ENCODE measurements at regions not wholly inside any gene's neighbourhood (a gene's known extent, or its start where the extent isn't known, plus 50 kb on each side); places are given as distances from the start of the nearest gene placed in this dataset.
"Not testable (repeated sequence)": the region's sequence is repeated elsewhere in the genome, so short reads cannot be mapped to it uniquely, and the experiment has no call there.

GRCh38 chr18:11506856-11507255 lies 102.5 kb upstream of the SLC35G4 start:
- DNase-seq: no peak

- no peak for DNase-seq
Measured at GRCh38 chr18:11505993-11506392, 103.4 kb upstream of the SLC35G4 start.

- DNase-seq: no peak
Measured at GRCh38 chr18:11504962-11505361, 104.4 kb upstream of the SLC35G4 start.

DNA sequence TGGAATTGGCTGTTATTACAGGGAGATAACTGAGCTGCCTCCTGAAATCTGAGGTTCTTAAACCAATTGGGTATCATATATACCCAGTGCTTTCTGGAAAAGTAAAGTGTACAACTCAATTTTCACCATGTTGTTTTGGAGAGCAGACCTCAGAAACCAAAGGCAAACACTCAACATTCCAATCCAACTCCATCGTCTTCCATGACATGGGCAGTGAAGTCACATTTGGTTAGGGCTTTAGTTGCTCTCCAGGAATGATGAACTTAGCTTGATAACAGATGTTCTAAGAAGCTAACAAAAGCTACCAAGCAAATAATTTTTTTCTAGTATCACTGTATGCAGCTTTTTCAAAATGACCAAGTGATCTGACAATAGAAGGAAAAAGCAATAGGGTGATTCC lies 107.0 kb upstream of the SLC35G4 start:
- no peak for DNase-seq

DNA sequence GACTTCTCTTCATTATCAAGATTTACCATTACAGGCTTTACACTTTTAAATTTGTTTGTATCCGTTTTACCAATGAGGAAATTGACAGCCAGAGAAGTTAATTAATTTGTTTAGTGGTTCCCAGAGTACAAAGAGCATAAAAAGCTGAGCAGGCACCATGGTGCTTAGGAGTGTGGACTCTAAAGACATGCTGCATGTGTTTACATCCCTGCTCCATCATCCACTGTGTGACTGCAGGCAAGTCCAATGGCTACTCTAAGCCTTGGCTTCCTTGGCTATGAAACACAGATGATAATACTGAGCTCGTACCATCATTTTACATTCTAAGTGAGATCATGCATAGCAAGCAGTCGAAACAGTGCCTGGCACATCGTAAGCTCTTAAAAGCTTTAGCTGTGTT lies 108.0 kb upstream of the SLC35G4 start:
- no peak for DNase-seq

GRCh38 chr18:11500153-11501122 lies 109.0 kb upstream of the SLC35G4 start:
- DNase-seq: no peak

- DNase-seq: no peak
Measured at GRCh38 chr18:11498821-11499220, 110.6 kb upstream of the SLC35G4 start.

GRCh38 chr18:11497585-11497984 lies 111.8 kb upstream of the SLC35G4 start:
- no peak for DNase-seq

GRCh38 chr18:11496526-11497172 lies 112.7 kb upstream of the SLC35G4 start:
- no peak for DNase-seq

- DNase-seq: no peak
Measured at GRCh38 chr18:11495441-11495840, 114.0 kb upstream of the SLC35G4 start.

DNA sequence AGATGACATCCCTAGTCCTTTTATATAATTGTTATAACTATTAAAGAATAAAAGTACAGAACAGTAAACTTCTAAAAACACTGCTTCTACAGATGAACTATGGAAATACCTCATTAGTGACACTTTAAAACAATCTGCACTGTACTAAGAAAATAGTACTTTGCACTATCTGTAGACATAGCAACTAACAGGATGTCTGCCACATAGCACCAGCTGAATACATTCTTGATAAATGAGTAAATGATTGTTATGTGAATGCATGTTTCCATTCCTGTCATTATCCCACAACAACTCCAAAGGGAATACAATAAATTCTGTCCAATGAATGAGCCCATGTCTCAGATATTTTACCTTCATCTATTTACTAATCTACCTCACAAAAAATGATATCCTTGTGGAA lies 115.3 kb upstream of the SLC35G4 start:
- DNase-seq: no peak

GRCh38 chr18:11489266-11489899 lies 120.0 kb upstream of the SLC35G4 start:
- DNase-seq: no peak

DNA sequence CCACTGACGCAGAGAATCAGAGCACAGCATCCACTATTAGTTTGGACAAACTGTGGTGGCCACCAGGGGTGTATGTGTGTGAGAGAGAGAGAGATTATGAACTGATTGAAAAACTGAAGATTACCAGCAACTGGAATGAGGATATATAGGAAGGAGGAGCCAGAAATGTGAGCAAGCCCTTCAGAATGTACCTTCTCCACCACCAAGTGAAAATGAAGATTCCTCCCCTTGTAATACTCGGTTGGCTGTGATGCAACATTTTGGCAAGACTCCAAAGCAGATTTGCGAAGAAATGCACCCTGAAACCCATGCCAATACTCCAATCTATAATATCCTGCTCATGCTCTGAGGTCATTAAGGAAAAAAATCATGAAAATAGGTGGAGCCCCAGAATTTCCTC lies 121.2 kb upstream of the SLC35G4 start:
- no peak for DNase-seq

DNA sequence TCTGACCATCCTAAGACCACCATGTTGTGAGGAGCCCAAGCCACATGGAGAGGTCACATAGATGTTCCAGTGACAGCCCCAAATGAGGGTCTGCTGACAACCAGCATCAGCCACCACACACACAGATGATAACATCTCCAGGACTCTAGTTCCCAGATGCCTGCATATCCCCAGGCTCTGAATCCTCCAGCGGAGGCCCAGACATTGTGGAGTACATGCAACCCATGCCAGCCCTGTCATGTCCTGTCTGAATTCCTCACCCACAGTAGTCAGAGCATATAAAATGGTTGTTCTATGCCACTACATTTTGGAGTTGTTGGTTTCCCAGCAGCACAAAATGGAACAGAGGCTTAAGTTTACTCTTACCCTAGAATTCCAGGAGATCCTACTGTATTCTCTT lies 122.0 kb upstream of the SLC35G4 start:
- DNase-seq: no peak

DNA sequence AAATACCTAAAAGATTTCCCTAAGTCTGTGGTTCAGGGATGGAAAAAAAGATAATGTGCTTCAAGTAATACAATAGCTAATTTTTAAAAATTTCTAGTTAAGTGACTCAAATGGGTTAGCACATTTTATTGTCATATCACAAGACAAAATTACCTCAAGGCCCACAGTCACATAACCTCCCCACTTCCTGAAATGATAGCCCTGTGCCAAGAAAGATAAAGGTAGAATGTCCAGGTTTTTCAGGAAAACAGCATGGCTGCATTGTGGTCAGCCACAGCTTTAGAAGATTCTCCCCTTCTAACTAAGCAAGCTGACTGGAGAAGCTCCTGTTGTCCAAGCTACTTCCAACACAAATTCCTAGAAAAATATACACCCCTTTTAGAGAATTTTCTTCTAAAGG lies 127.1 kb upstream of the SLC35G4 start:
- no peak for DNase-seq

- no peak for DNase-seq
Measured at GRCh38 chr18:11480692-11481091, 128.7 kb upstream of the SLC35G4 start.

DNA sequence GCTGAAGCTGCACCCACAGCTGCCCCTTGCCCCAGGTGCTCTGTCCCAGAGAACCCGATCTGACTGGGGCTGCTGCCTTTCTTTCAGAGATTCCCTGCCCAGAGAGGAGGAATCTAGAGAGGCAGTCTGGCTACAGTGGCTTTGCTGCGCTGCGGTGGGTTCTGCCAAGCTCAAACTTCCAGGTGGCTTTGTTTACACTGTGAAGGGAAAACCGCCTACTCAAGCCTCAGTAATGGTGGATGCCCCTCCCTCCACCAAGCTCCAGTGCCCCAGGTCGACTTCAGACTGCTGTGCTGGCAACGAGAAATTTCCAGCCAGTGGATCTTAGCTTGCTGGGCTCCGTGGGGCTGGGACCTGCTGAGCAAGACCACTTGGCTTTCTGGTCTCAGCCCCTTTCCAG lies 130.4 kb upstream of the SLC35G4 start:
- DNase-seq: not testable (repeated sequence)

- DNase-seq: no peak
Measured at GRCh38 chr18:11470941-11471340, 138.5 kb upstream of the SLC35G4 start.

- DNase-seq: no peak
Measured at GRCh38 chr18:11468617-11469016, 140.8 kb upstream of the SLC35G4 start.

DNA sequence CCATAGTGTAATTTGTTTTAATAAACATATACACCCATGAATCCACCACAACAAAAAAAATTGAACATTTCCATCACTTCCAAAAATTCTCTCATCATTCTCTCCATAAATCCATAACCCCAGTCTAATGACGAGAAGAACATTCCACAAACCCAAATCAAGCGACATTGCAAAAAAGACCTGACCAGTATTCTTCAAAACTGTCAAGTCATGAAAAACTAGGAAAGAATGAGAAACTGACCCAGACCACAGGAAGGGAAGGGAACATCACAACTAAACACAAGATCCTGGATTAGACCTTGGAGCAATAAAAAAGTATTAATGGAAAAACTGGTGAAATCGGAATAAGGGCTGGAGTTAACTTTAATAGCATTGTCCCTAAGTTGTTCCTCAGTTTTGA lies 141.3 kb upstream of the SLC35G4 start:
- DNase-seq: no peak

GRCh38 chr18:11467611-11468010 lies 141.8 kb upstream of the SLC35G4 start:
- no peak for DNase-seq

DNA sequence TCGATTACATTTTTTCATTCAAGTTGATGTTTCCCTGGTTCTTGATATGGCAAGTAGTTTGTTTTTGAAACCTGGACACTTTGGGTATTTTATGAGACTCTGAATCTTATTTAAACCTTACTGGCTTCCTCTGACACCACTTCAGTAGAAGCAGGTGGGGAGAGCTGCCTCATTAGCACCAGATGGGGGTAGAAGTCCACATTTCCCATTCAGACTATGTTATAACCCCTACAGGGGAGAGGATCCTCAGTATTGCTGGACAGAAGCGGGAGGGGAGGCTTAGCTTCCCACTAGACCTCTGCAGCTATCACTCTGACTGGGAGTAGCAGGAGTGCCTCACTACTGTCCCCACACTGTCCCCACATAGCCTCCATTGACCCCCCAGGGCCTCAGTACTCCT lies 145.3 kb upstream of the SLC35G4 start:
- DNase-seq: no peak

DNA sequence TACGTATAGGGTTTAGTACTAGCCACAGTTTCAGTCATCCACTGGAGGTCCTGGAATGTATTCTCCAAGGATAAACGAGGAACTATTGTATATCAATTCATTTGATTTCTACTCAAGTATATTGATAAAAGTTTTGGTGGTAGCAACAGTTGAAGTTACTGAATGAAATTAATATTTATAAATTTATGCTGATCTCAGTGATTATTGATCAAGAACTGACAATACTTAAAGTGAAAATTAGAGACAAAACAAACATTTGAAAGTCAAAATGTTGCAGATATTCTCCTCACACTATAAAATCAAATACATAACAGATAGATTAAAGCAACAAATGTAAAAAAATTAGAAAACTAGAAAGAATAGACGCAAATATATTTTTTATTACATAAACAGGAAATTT lies 150.9 kb upstream of the SLC35G4 start:
- no peak for DNase-seq

DNA sequence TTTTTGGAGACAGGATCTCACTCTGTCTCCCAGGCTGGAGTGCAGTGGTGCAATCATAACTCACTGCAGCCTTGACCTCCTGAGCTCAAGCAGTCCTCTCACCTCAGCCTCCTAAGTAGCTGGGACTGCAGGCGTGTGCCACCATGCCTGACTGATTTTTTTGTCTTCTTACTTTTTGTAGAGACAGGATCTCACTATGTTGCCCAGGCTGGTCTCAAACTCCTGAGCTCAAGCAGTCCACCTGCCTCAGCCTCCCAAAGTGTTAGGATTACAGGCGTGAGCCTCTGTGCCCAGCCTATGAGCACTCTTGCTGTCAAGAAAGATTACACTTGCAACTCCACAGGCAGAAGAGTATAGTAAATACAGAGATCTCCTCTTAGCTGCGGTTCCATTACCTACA lies 151.5 kb upstream of the SLC35G4 start:
- DNase-seq: not testable (repeated sequence)
